A673 (cell line): ENCODE measurements at regions not wholly inside any gene's neighbourhood (a gene's known extent, or its start where the extent isn't known, plus 50 kb on each side); places are given as distances from the start of the nearest gene placed in this dataset.

Experiments used
- EZH2 ChIP-seq: fragments of 200-600 bp; sonication (generic); IDR thresholded peaks from 2 replicates; pipeline ENCODE4 v1.6.1; 2017; ENCODE audit warnings: borderline replicate concordance, low read depth, mild to moderate bottlenecking, mixed read lengths, antibody characterized with exemption, low read length; ENCODE audit not compliant: poor library complexity, severe bottlenecking
- TF ChIP-seq, protein P1 (sequence below): fragments of 300-800, 200-600 bp; sonication (generic); conservative IDR thresholded peaks from 2 replicates; pipeline ENCODE4 v1.5.1; 2017; ENCODE audit warnings: low read depth, mild to moderate bottlenecking, antibody characterized with exemption, low read length, moderate library complexity, mixed read lengths

DNA sequence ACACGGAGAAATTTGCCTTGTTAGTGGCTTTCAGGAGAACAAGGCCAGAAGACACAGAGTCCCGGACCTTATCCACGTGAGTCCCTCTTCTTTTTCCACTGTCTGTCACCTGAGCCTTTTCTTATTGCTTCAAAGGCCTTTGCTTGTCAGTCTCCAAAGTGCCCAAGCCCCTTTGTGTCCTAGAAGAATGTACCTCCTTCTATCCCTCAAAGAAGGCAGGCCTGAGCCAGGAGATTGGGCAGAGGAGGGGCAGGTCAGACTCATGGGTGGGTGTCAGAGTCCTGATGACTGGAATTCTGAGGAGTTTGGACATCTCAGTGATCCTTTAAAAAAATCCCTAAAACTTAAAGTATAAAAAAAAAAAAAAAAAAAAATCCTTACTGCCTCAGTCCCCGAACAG is 299.6 kb upstream of the NCAM1 start:
- TF ChIP-seq, protein P1, sequence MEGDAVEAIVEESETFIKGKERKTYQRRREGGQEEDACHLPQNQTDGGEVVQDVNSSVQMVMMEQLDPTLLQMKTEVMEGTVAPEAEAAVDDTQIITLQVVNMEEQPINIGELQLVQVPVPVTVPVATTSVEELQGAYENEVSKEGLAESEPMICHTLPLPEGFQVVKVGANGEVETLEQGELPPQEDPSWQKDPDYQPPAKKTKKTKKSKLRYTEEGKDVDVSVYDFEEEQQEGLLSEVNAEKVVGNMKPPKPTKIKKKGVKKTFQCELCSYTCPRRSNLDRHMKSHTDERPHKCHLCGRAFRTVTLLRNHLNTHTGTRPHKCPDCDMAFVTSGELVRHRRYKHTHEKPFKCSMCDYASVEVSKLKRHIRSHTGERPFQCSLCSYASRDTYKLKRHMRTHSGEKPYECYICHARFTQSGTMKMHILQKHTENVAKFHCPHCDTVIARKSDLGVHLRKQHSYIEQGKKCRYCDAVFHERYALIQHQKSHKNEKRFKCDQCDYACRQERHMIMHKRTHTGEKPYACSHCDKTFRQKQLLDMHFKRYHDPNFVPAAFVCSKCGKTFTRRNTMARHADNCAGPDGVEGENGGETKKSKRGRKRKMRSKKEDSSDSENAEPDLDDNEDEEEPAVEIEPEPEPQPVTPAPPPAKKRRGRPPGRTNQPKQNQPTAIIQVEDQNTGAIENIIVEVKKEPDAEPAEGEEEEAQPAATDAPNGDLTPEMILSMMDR: no peak
- TF ChIP-seq EZH2: no peak
